ENCODE measurements at regions not wholly inside any gene's neighbourhood (a gene's known extent, or its start where the extent isn't known, plus 50 kb on each side); places are given as distances from the start of the nearest gene placed in this dataset.

- DNase-seq = no peak
Observed at GRCh38 chr3:82940124-82940523, 1178.7 kb upstream of the GBE1 start.

GRCh38 chr3:82939491-82940097, 1178.1 kb upstream of the GBE1 start:
- DNase-seq = no peak

GRCh38 chr3:82938821-82939328, 1177.4 kb upstream of the GBE1 start:
- no peak for DNase-seq

- no peak for DNase-seq
Observed at GRCh38 chr3:82927309-82928253, 1166.1 kb upstream of the GBE1 start.

- no peak for DNase-seq
Observed at GRCh38 chr3:82891028-82891427, 1129.6 kb upstream of the GBE1 start.

GRCh38 chr3:82883072-82883471, 1121.6 kb upstream of the GBE1 start:
- DNase-seq = no peak

- DNase-seq = no peak
Observed at GRCh38 chr3:82875401-82875800, 1114.0 kb upstream of the GBE1 start.

- DNase-seq = no peak
Observed at GRCh38 chr3:82839871-82840270, 1078.4 kb upstream of the GBE1 start.

GRCh38 chr3:82834098-82834497, 1072.7 kb upstream of the GBE1 start:
- no peak for DNase-seq

GRCh38 chr3:82824491-82824890, 1063.0 kb upstream of the GBE1 start:
- no peak for DNase-seq

GRCh38 chr3:82816086-82816485, 1054.6 kb upstream of the GBE1 start:
- DNase-seq = no peak

- no peak for DNase-seq
Observed at GRCh38 chr3:82815417-82816058, 1054.1 kb upstream of the GBE1 start.

GRCh38 chr3:82814660-82815059, 1053.2 kb upstream of the GBE1 start:
- no peak for DNase-seq

GRCh38 chr3:82807781-82808180, 1046.3 kb upstream of the GBE1 start:
- DNase-seq = no peak

- DNase-seq = no peak
Observed at GRCh38 chr3:82802501-82802900, 1041.1 kb upstream of the GBE1 start.

GRCh38 chr3:82800248-82800647, 1038.8 kb upstream of the GBE1 start:
- no peak for DNase-seq

GRCh38 chr3:82796765-82797164, 1035.3 kb upstream of the GBE1 start:
- no peak for DNase-seq

- DNase-seq = no peak
Observed at GRCh38 chr3:82791241-82791640, 1029.8 kb upstream of the GBE1 start.

GRCh38 chr3:82790307-82791097, 1029.1 kb upstream of the GBE1 start:
- no peak for DNase-seq

GRCh38 chr3:82783194-82783593, 1021.7 kb upstream of the GBE1 start:
- DNase-seq = no peak

GRCh38 chr3:82773207-82773606, 1011.8 kb upstream of the GBE1 start:
- no peak for DNase-seq

- DNase-seq = no peak
Observed at GRCh38 chr3:82764521-82764920, 1003.1 kb upstream of the GBE1 start.

Measured in right lung (tissue), 2 donors.